Mesenchymal stem cell (in vitro differentiated cells and primary cell): ENCODE measurements at regions not wholly inside any gene's neighbourhood (a gene's known extent, or its start where the extent isn't known, plus 50 kb on each side); places are given as distances from the start of the nearest gene placed in this dataset.

Source experiments
- DNase-seq: peaks from one replicate; pipeline ENCODE4 v3.0.0-alpha.2; 2013
- H2AFZ ChIP-seq: one replicate; pipeline ENCODE4 v1.6.1; 2013; ENCODE audit warnings: low read depth, mild to moderate bottlenecking, control low read depth, inconsistent platforms, low read length, moderate library complexity
- H2AK5ac ChIP-seq: 2 replicates; pipeline ENCODE4 v1.6.1; 2013; ENCODE audit warnings: low read length, moderate library complexity, mild to moderate bottlenecking, inconsistent platforms; ENCODE audit not compliant: severe bottlenecking
- H2BK120ac ChIP-seq: one replicate; pipeline ENCODE4 v1.6.1; 2013; ENCODE audit warnings: low read depth, mild to moderate bottlenecking, inconsistent platforms, low read length, moderate library complexity
- H2BK12ac ChIP-seq, 2 experiments: one replicate each; pipeline ENCODE4 v1.6.1; 2013; ENCODE audit warnings: inconsistent platforms in 2 of 2, low read length in 2 of 2, mild to moderate bottlenecking in 2 of 2, moderate library complexity in 2 of 2, control low read depth in 1 of 2
- H2BK15ac ChIP-seq: one replicate; pipeline ENCODE4 v1.6.1; 2013; ENCODE audit warnings: mild to moderate bottlenecking, low read depth, inconsistent platforms; ENCODE audit not compliant: poor library complexity, severe bottlenecking
- H2BK5ac ChIP-seq: 2 replicates; pipeline ENCODE4 v1.6.1; 2013; ENCODE audit warnings: low read depth, mild to moderate bottlenecking, low read length, control low read depth, inconsistent platforms; ENCODE audit not compliant: poor library complexity, severe bottlenecking
- H3K14ac ChIP-seq, 2 experiments: one replicate each; pipeline ENCODE4 v1.6.1; 2013; ENCODE audit warnings: inconsistent platforms in 2 of 2, low read length in 2 of 2, control low read depth in 1 of 2, mild to moderate bottlenecking in 1 of 2, moderate library complexity in 1 of 2
- H3K18ac ChIP-seq, 2 experiments: one replicate each; pipeline ENCODE4 v1.6.1; 2013; ENCODE audit warnings: inconsistent platforms in 2 of 2, low read length in 2 of 2, control low read depth in 1 of 2, low read depth in 1 of 2, mild to moderate bottlenecking in 1 of 2
- H3K23ac ChIP-seq, 2 experiments: one replicate each; pipeline ENCODE4 v1.6.1; 2013; ENCODE audit warnings: inconsistent platforms in 2 of 2, low read length in 2 of 2, mild to moderate bottlenecking in 2 of 2, moderate library complexity in 2 of 2, control low read depth in 1 of 2
- H3K27ac ChIP-seq: 2 replicates; pipeline ENCODE4 v1.5.1; 2013; ENCODE audit warnings: mild to moderate bottlenecking, moderate library complexity, low read length, control low read depth, inconsistent platforms; ENCODE audit not compliant: poor library complexity, severe bottlenecking
- H3K27me3 ChIP-seq, 2 experiments: 2 replicates each; pipeline versions ENCODE4 v1.6.1 to v1.7.0; 2013; ENCODE audit warnings: low read length in 2 of 2, mild to moderate bottlenecking in 2 of 2, moderate library complexity in 2 of 2, control low read depth in 1 of 2, inconsistent platforms in 1 of 2; ENCODE audit not compliant: control insufficient read depth in 1 of 2, insufficient read depth in 1 of 2
- H3K36me3 ChIP-seq, 2 experiments: 2 replicates each; pipeline versions ENCODE4 v1.6.1 to v1.7.0; 2013; ENCODE audit warnings: low read length in 2 of 2, control low read depth in 1 of 2, inconsistent platforms in 1 of 2, low read depth in 1 of 2, mild to moderate bottlenecking in 1 of 2; ENCODE audit not compliant: insufficient read depth in 2 of 2, control insufficient read depth in 1 of 2
- H3K4ac ChIP-seq, 2 experiments: one replicate each; pipeline ENCODE4 v1.6.1; 2013; ENCODE audit warnings: inconsistent platforms in 2 of 2, low read length in 2 of 2, mild to moderate bottlenecking in 2 of 2, moderate library complexity in 2 of 2, control low read depth in 1 of 2, low read depth in 1 of 2
- H3K4me1 ChIP-seq: 2 replicates; pipeline ENCODE4 v1.6.1; 2013; ENCODE audit warnings: low read depth, low read length, control low read depth; ENCODE audit not compliant: control insufficient read depth, insufficient read depth
- H3K4me2 ChIP-seq: 2 replicates; pipeline ENCODE4 v1.6.1; 2013; ENCODE audit warnings: low read length, mild to moderate bottlenecking, inconsistent platforms; ENCODE audit not compliant: poor library complexity, severe bottlenecking
- H3K4me3 ChIP-seq, 2 experiments: 2 replicates each; pipeline versions ENCODE4 v1.5.1 to v1.7.0; 2013; ENCODE audit warnings: low read length in 2 of 2, mild to moderate bottlenecking in 2 of 2, control low read depth in 1 of 2, low read depth in 1 of 2; ENCODE audit not compliant: insufficient read depth in 1 of 2
- H3K79me1 ChIP-seq: replicated peaks from 2 replicates; pipeline ENCODE4 v1.6.1; 2013; ENCODE audit warnings: mild to moderate bottlenecking, control low read depth, low read length, inconsistent platforms; ENCODE audit not compliant: poor library complexity, severe bottlenecking
- H3K9ac ChIP-seq: 2 replicates; pipeline ENCODE4 v1.7.0; 2013; ENCODE audit warnings: mild to moderate bottlenecking, low read length, moderate library complexity
- H3K9me3 ChIP-seq: 2 replicates; pipeline ENCODE4 v1.7.0; 2013; ENCODE audit warnings: mild to moderate bottlenecking, low read length; ENCODE audit not compliant: control insufficient read depth
- H4K8ac ChIP-seq: one replicate; pipeline ENCODE4 v1.6.1; 2013; ENCODE audit warnings: inconsistent platforms, mild to moderate bottlenecking, low read length, moderate library complexity
- H4K91ac ChIP-seq: one replicate; pipeline ENCODE4 v1.6.1; 2013; ENCODE audit warnings: mild to moderate bottlenecking, low read length, inconsistent platforms
- WGBS: methylation state at CpG from one replicate; pipeline ENCODE4 v1.1.7; 2013; ENCODE audit warnings: mixed read lengths; 5-methylcytosine and 5-hydroxymethylcytosine counted together

- Histone ChIP-seq H4K8ac (no peak overlapping the region), H3K79me1 (no peaks in the 10 kb centered on the region), H3K14ac (no peak overlapping the region), H3K4me1 (no peaks in the 10 kb centered on the region), H3K4ac (no peak overlapping the region), H3K9ac (no peak overlapping the region), H3K27me3 (no peaks in the 10 kb centered on the region), H3K4me3 (no peak overlapping the region), H2AFZ (no peak overlapping the region), H3K18ac (no peak overlapping the region), H3K9me3 (no peaks in the 10 kb centered on the region), H3K36me3 (no peaks in the 10 kb centered on the region), H2BK12ac (no peak overlapping the region), H4K91ac (no peak overlapping the region), H2BK15ac (no peak overlapping the region), H2BK5ac (no peak overlapping the region), H3K4me2 (no peak overlapping the region), H2BK120ac (no peak overlapping the region), H3K27ac (no peak overlapping the region), H2AK5ac (no peak overlapping the region), H3K23ac (no peak overlapping the region)
- 44% methylated on average over 1 of the region's 2 CpGs for WGBS
- DNase-seq = no peak
These were observed 164.8 kb upstream of the NDN start for GRCh38 chr15:23851921-23852320.

GRCh38 chr15:23853286-23853685 lies 166.2 kb upstream of the NDN start:
- Histone ChIP-seq H3K27ac (no peak overlapping the region), H4K8ac (no peak overlapping the region), H2AFZ (no peak overlapping the region), H3K36me3 (no peaks in the 10 kb centered on the region), H2BK5ac (no peak overlapping the region), H3K27me3 (no peaks in the 10 kb centered on the region), H3K4me2 (no peak overlapping the region), H3K23ac (no peak overlapping the region), H2BK15ac (no peak overlapping the region), H2AK5ac (no peak overlapping the region), H3K18ac (no peak overlapping the region), H2BK12ac (no peak overlapping the region), H3K9ac (no peak overlapping the region), H3K4me3 (no peak overlapping the region), H3K14ac (no peak overlapping the region), H3K79me1 (no peaks in the 10 kb centered on the region), H3K4ac (no peak overlapping the region), H3K9me3 (no peaks in the 10 kb centered on the region), H2BK120ac (no peak overlapping the region), H3K4me1 (no peaks in the 10 kb centered on the region), H4K91ac (no peak overlapping the region)
- WGBS = no CpG with 5 or more reads among the region's 1 CpG
- peak; percentile 34 for DNase-seq

- H3K4me3 ChIP-seq = no peak overlapping the region
- no peak overlapping the region for H3K23ac ChIP-seq
- H3K9ac ChIP-seq = no peak overlapping the region
- H2AK5ac ChIP-seq = no peak overlapping the region
- no peaks in the 10 kb centered on the region for H3K9me3 ChIP-seq
- DNase-seq = no peak
- no peak overlapping the region for H2BK120ac ChIP-seq
- no peak overlapping the region for H3K14ac ChIP-seq
- H3K36me3 ChIP-seq = no peaks in the 10 kb centered on the region
- H2BK5ac ChIP-seq = no peak overlapping the region
- H2BK15ac ChIP-seq = no peak overlapping the region
- H4K8ac ChIP-seq = no peak overlapping the region
- H3K4me1 ChIP-seq = no peaks in the 10 kb centered on the region
- no peak overlapping the region for H2AFZ ChIP-seq
- no peaks in the 10 kb centered on the region for H3K27me3 ChIP-seq
- H3K4me2 ChIP-seq = no peak overlapping the region
- H3K27ac ChIP-seq = no peak overlapping the region
- 51% methylated on average over 5 of the region's 5 CpGs for WGBS
- no peaks in the 10 kb centered on the region for H3K79me1 ChIP-seq
- no peak overlapping the region for H3K18ac ChIP-seq
- no peak overlapping the region for H4K91ac ChIP-seq
- no peak overlapping the region for H3K4ac ChIP-seq
- no peak overlapping the region for H2BK12ac ChIP-seq
These were observed 167.3 kb upstream of the NDN start for GRCh38 chr15:23854203-23854911.

GRCh38 chr15:23854912-23855659 lies 168.0 kb upstream of the NDN start:
- H3K9ac ChIP-seq = no peak overlapping the region
- WGBS = 25% methylated on average over 6 of the region's 7 CpGs

More at GRCh38 chr15:23854912-23855659, 168.0 kb upstream of the NDN start:
- no peak overlapping the region for H2BK120ac ChIP-seq
- H3K4ac ChIP-seq = no peak overlapping the region
- no peaks in the 10 kb centered on the region for H3K4me1 ChIP-seq
- no peak overlapping the region for H3K4me2 ChIP-seq
- no peaks in the 10 kb centered on the region for H3K9me3 ChIP-seq
- H2BK5ac ChIP-seq = no peak overlapping the region
- no peak overlapping the region for H2BK15ac ChIP-seq
- H4K8ac ChIP-seq = no peak overlapping the region
- H3K36me3 ChIP-seq = no peaks in the 10 kb centered on the region
- peak overlapping the region in 1 of 2 experiments; percentile 28 for H3K4me3 ChIP-seq
- no peak overlapping the region for H3K18ac ChIP-seq
- H2AFZ ChIP-seq = no peak overlapping the region
- no peak overlapping the region for H4K91ac ChIP-seq
- no peaks in the 10 kb centered on the region for H3K79me1 ChIP-seq
- no peak overlapping the region for H3K23ac ChIP-seq
- no peak overlapping the region for H3K14ac ChIP-seq
- H3K27me3 ChIP-seq = peaks cover 0 to 1% of the 10 kb centered on the region in 2 experiments
- H2AK5ac ChIP-seq = no peak overlapping the region
- H2BK12ac ChIP-seq = no peak overlapping the region
- DNase-seq = peak; percentile 66
- no peak overlapping the region for H3K27ac ChIP-seq
